ENCODE measurements at regions not wholly inside any gene's neighbourhood (a gene's known extent, or its start where the extent isn't known, plus 50 kb on each side); places are given as distances from the start of the nearest gene placed in this dataset.

GRCh38 chr10:4748491-4749270 lies 77.3 kb upstream of the AKR1E2 start:
- H3K9me3 Mint-ChIP-seq (ENCODE audit: unreplicated experiment) = no peaks in the 10 kb centered on the region
- no peak overlapping the region for H3K4me3 Mint-ChIP-seq (ENCODE audit: unreplicated experiment)
- DNase-seq = no peak
- no peaks in the 10 kb centered on the region for H3K36me3 ChIP-seq (ENCODE audit: control insufficient read depth, insufficient read depth, low read length)
- no peak overlapping the region for H3K27ac Mint-ChIP-seq (ENCODE audit: unreplicated experiment)
- no peaks in the 10 kb centered on the region for H3K4me1 ChIP-seq
- no peaks in the 10 kb centered on the region for H3K9me3 ChIP-seq
- no peak overlapping the region for H3K4me3 ChIP-seq (ENCODE audit: low read depth, low read length)
- intact Hi-C loops (cut with micrococcal nuclease; ENCODE audit: unreplicated experiment) = no loop called here
- ChIA-PET POLR2A (no interaction called here), CTCF (no interaction called here)
- no peak for TF ChIP-seq CTCF (IDR thresholded peaks at IDR 0.05; ENCODE audit: insufficient read depth in 1 of 2, low read depth in 1 of 2, low read length in 1 of 2, severe bottlenecking in 1 of 2, unreplicated experiment in 1 of 2)
- peaks cover 25% of the 10 kb centered on the region for H3K27me3 Mint-ChIP-seq (ENCODE audit: insufficient read depth, unreplicated experiment)
- H3K4me1 Mint-ChIP-seq (ENCODE audit: low read depth, unreplicated experiment) = no peaks in the 10 kb centered on the region
- no peaks in the 10 kb centered on the region for H3K36me3 Mint-ChIP-seq (ENCODE audit: insufficient read depth, unreplicated experiment)
- H3K27me3 ChIP-seq (replicated peaks; ENCODE audit: control insufficient read depth, insufficient read depth, low read length) = no peaks in the 10 kb centered on the region; the same call in 1 of the 2 replicates
- BruUV-seq (replicated peaks) = no TSS peak

DNA sequence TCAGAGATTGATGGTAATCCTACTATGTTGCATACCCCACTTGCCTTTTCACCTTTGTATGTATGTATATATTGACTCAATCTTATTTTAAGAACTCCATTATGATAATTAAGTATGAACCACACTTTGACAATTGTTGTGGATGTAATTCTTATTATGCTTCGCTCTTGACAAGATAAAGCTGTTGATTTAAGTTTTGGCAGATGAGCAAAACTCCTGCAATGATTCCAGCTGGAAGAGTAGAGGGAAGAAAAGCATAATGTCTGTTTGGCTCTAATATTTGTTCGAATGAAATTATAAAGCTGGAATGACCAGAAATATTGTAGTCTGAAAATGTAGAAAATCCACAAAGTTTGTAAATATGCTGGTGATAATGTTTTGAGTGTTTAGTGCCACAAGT lies 83.8 kb upstream of the AKR1E2 start:
- Mint-ChIP-seq H3K4me1 (ENCODE audit: low read depth, unreplicated experiment) (no peaks in the 10 kb centered on the region), H3K27ac (ENCODE audit: unreplicated experiment) (no peak overlapping the region), H3K36me3 (ENCODE audit: insufficient read depth, unreplicated experiment) (no peaks in the 10 kb centered on the region), H3K4me3 (ENCODE audit: unreplicated experiment) (no peak overlapping the region), H3K27me3 (ENCODE audit: insufficient read depth, unreplicated experiment) (peaks cover 17% of the 10 kb centered on the region), H3K9me3 (ENCODE audit: unreplicated experiment) (no peaks in the 10 kb centered on the region)
- ChIA-PET POLR2A (no interaction called here), CTCF (no interaction called here)
- H3K4me3 ChIP-seq (ENCODE audit: low read depth, low read length) = no peak overlapping the region
- H3K4me1 ChIP-seq = no peaks in the 10 kb centered on the region
- TF ChIP-seq CTCF (IDR thresholded peaks at IDR 0.05; ENCODE audit: insufficient read depth in 1 of 2, low read depth in 1 of 2, low read length in 1 of 2, severe bottlenecking in 1 of 2, unreplicated experiment in 1 of 2) = no peak
- H3K27me3 ChIP-seq (replicated peaks; ENCODE audit: control insufficient read depth, insufficient read depth, low read length) = no peaks in the 10 kb centered on the region; the same call in 1 of the 2 replicates
- no peak for DNase-seq
- intact Hi-C loops (cut with micrococcal nuclease; ENCODE audit: unreplicated experiment) = no loop called here
- no peaks in the 10 kb centered on the region for H3K36me3 ChIP-seq (ENCODE audit: control insufficient read depth, insufficient read depth, low read length)
- BruUV-seq (replicated peaks) = no TSS peak
- no peaks in the 10 kb centered on the region for H3K9me3 ChIP-seq

GRCh38 chr10:4740471-4740870 lies 85.5 kb upstream of the AKR1E2 start:
- Mint-ChIP-seq H3K36me3 (ENCODE audit: insufficient read depth, unreplicated experiment) (no peaks in the 10 kb centered on the region), H3K27ac (ENCODE audit: unreplicated experiment) (no peak overlapping the region), H3K4me3 (ENCODE audit: unreplicated experiment) (no peak overlapping the region), H3K9me3 (ENCODE audit: unreplicated experiment) (no peaks in the 10 kb centered on the region), H3K4me1 (ENCODE audit: low read depth, unreplicated experiment) (no peaks in the 10 kb centered on the region), H3K27me3 (ENCODE audit: insufficient read depth, unreplicated experiment) (peaks cover 16% of the 10 kb centered on the region)
- BruUV-seq (replicated peaks) = no TSS peak
- no peaks in the 10 kb centered on the region for H3K36me3 ChIP-seq (ENCODE audit: control insufficient read depth, insufficient read depth, low read length)
- CTCF ChIA-PET = no interaction called here
- no peaks in the 10 kb centered on the region for H3K9me3 ChIP-seq
- POLR2A ChIA-PET = no interaction called here
- no peak for TF ChIP-seq CTCF (IDR thresholded peaks at IDR 0.05; ENCODE audit: insufficient read depth in 1 of 2, low read depth in 1 of 2, low read length in 1 of 2, severe bottlenecking in 1 of 2, unreplicated experiment in 1 of 2)
- no peak overlapping the region for H3K4me3 ChIP-seq (ENCODE audit: low read depth, low read length)
- H3K4me1 ChIP-seq = no peaks in the 10 kb centered on the region
- no peaks in the 10 kb centered on the region for H3K27me3 ChIP-seq (replicated peaks; ENCODE audit: control insufficient read depth, insufficient read depth, low read length)
- no peak for DNase-seq
- intact Hi-C loops (cut with micrococcal nuclease; ENCODE audit: unreplicated experiment) = no loop called here
